ENCODE measurements at regions not wholly inside any gene's neighbourhood (a gene's known extent, or its start where the extent isn't known, plus 50 kb on each side); places are given as distances from the start of the nearest gene placed in this dataset.

- Histone ChIP-seq H3K4me3 (ENCODE audit: insufficient read depth, low read length, poor library complexity, severe bottlenecking) (no peak overlapping the region), H3F3A (ENCODE audit: insufficient read depth) (no peaks in the 10 kb centered on the region), H4K20me1 (ENCODE audit: low read depth, low read length) (no peaks in the 10 kb centered on the region), H3K9me3 (ENCODE audit: insufficient read depth, low read length) (peaks cover 20% of the 10 kb centered on the region; the same call in 1 of the 2 replicates), H3K36me3 (ENCODE audit: low read length) (peaks cover 4% of the 10 kb centered on the region; the same call in 1 of the 2 replicates), H3K9me2 (replicated peaks; ENCODE audit: insufficient read depth, low read length) (no peaks in the 10 kb centered on the region), H3K27me3 (ENCODE audit: low read length) (no peaks in the 10 kb centered on the region), H3K4me2 (ENCODE audit: low read depth, low read length, poor library complexity, severe bottlenecking) (no peak overlapping the region), H3K27ac (ENCODE audit: low read depth, low read length) (no peak overlapping the region), H3K79me2 (ENCODE audit: insufficient read depth, low read length) (no peaks in the 10 kb centered on the region), H3K9ac (ENCODE audit: low read length) (no peak overlapping the region), H2AFZ (ENCODE audit: low read depth, low read length, severe bottlenecking) (no peak overlapping the region)
- no peak for TF ChIP-seq CTCF (IDR thresholded peaks at IDR 0.05; ENCODE audit: insufficient read depth, low read length, poor library complexity, severe bottlenecking)
- TF ChIP-seq EZH2phosphoT487 (conservative IDR thresholded peaks at IDR 0.05; ENCODE audit: low read length), result no peak
These were observed 123.4 kb downstream of the BASP1 start for GRCh38 chr5:17340819-17341218.

- H3K4me2 ChIP-seq (ENCODE audit: low read depth, low read length, poor library complexity, severe bottlenecking), result peak overlapping the region; percentile 27
These were observed 126.2 kb downstream of the BASP1 start for GRCh38 chr5:17343675-17344074.

GRCh38 chr5:17346811-17347210 is 129.4 kb downstream of the BASP1 start:
- Histone ChIP-seq H3K27me3 (ENCODE audit: low read length) (no peaks in the 10 kb centered on the region), H4K20me1 (ENCODE audit: low read depth, low read length) (no peaks in the 10 kb centered on the region), H3K9me2 (replicated peaks; ENCODE audit: insufficient read depth, low read length) (no peaks in the 10 kb centered on the region), H3K79me2 (ENCODE audit: insufficient read depth, low read length) (no peaks in the 10 kb centered on the region), H3K9ac (ENCODE audit: low read length) (no peak overlapping the region), H3F3A (ENCODE audit: insufficient read depth) (no peaks in the 10 kb centered on the region), H2AFZ (ENCODE audit: low read depth, low read length, severe bottlenecking) (no peak overlapping the region), H3K36me3 (ENCODE audit: low read length) (no peaks in the 10 kb centered on the region), H3K4me3 (ENCODE audit: insufficient read depth, low read length, poor library complexity, severe bottlenecking) (no peak overlapping the region), H3K4me2 (ENCODE audit: low read depth, low read length, poor library complexity, severe bottlenecking) (no peak overlapping the region), H3K9me3 (ENCODE audit: insufficient read depth, low read length) (no peaks in the 10 kb centered on the region), H3K27ac (ENCODE audit: low read depth, low read length) (no peak overlapping the region)
- TF ChIP-seq CTCF (IDR thresholded peaks at IDR 0.05; ENCODE audit: insufficient read depth, low read length, poor library complexity, severe bottlenecking) (no peak), EZH2phosphoT487 (conservative IDR thresholded peaks at IDR 0.05; ENCODE audit: low read length) (no peak)

More at GRCh38 chr5:17343675-17344074, 126.2 kb downstream of the BASP1 start:
- H3K79me2 ChIP-seq (ENCODE audit: insufficient read depth, low read length), result no peaks in the 10 kb centered on the region
- no peaks in the 10 kb centered on the region for H3K36me3 ChIP-seq (ENCODE audit: low read length)
- H4K20me1 ChIP-seq (ENCODE audit: low read depth, low read length), result no peaks in the 10 kb centered on the region
- no peaks in the 10 kb centered on the region for H3K9me3 ChIP-seq (ENCODE audit: insufficient read depth, low read length)
- H3K9me2 ChIP-seq (replicated peaks; ENCODE audit: insufficient read depth, low read length), result no peaks in the 10 kb centered on the region
- H3F3A ChIP-seq (ENCODE audit: insufficient read depth), result no peaks in the 10 kb centered on the region
- no peak overlapping the region for H3K4me3 ChIP-seq (ENCODE audit: insufficient read depth, low read length, poor library complexity, severe bottlenecking)
- TF ChIP-seq CTCF (IDR thresholded peaks at IDR 0.05; ENCODE audit: insufficient read depth, low read length, poor library complexity, severe bottlenecking) (no peak), EZH2phosphoT487 (conservative IDR thresholded peaks at IDR 0.05; ENCODE audit: low read length) (no peak)
- H2AFZ ChIP-seq (ENCODE audit: low read depth, low read length, severe bottlenecking), result peak overlapping the region; percentile 36
- H3K27ac ChIP-seq (ENCODE audit: low read depth, low read length), result no peak overlapping the region
- no peaks in the 10 kb centered on the region for H3K27me3 ChIP-seq (ENCODE audit: low read length)
- no peak overlapping the region for H3K9ac ChIP-seq (ENCODE audit: low read length)

All from SU-DHL-6 (cell line).